Upper lobe of left lung (tissue), 4 donors: ENCODE measurements at regions not wholly inside any gene's neighbourhood (a gene's known extent, or its start where the extent isn't known, plus 50 kb on each side); places are given as distances from the start of the nearest gene placed in this dataset.

Experiments
- CTCF ChIP-seq, 6 experiments: fragments of 450-650 bp in 4 of 6; fragments of 200-600 bp in 2 of 6; sonication (generic) in 2 of 6; IDR thresholded peaks; one replicate each; pipeline ENCODE4 v1.5.1; 2016 to 2019; ENCODE audit warnings: antibody characterized with exemption in 6 of 6
- EP300 ChIP-seq, 4 donors: sonication (generic); formaldehyde crosslinking; IDR thresholded peaks; one replicate each; pipeline ENCODE4 v1.5.1; 2017; ENCODE audit warnings: antibody characterized with exemption in 4 of 4, control low read depth in 2 of 4
- POLR2A ChIP-seq, 4 donors: fragments of 450-650 bp; IDR thresholded peaks; one replicate each; pipeline ENCODE4 v1.5.1; 2016 to 2017; ENCODE audit warnings: antibody characterized with exemption in 4 of 4, mild to moderate bottlenecking in 2 of 4

GRCh38 chr17:33574942-33575445, 281.9 kb upstream of the ASIC2 start:
- TF ChIP-seq CTCF (IDR thresholded peaks at IDR 0.05) = no peak
- no peak for TF ChIP-seq EP300 (IDR thresholded peaks at IDR 0.05)
- no peak for TF ChIP-seq POLR2A (IDR thresholded peaks at IDR 0.05)
